Hematopoietic multipotent progenitor cell treated with erythropoietin and hydrocortisone succinate and interleukin-3 and kit ligand, for 4 days (in vitro differentiated cells): ENCODE measurements at regions not wholly inside any gene's neighbourhood (a gene's known extent, or its start where the extent isn't known, plus 50 kb on each side); places are given as distances from the start of the nearest gene placed in this dataset.

ENCODE experiments used
- DNase-seq: peaks from one replicate; pipeline ENCODE4 v3.0.0-alpha.2; 2015

DNA sequence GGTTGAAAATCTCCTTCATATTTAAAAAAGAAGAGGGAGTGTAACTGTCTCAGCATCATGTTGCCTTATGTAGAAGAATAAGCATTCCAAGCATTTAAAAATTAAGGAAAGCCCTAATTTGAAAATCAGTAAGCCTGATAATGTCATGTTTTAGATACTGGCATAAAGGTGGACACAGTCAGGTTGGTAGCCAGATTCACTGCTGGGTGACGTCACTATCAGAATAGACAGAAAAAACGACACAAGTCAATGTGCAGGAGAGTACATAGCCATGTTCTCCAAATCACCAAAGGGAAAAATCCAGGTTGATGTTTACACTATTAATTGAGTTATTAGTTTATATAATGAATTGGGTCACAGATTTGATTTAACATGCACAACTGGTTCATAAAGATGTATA lies 50.8 kb upstream of the POU3F2 start:
- no peak for DNase-seq
